ENCODE measurements at regions not wholly inside any gene's neighbourhood (a gene's known extent, or its start where the extent isn't known, plus 50 kb on each side); places are given as distances from the start of the nearest gene placed in this dataset.
"Not testable (repeated sequence)": the region's sequence is repeated elsewhere in the genome, so short reads cannot be mapped to it uniquely, and the experiment has no call there.

DNA sequence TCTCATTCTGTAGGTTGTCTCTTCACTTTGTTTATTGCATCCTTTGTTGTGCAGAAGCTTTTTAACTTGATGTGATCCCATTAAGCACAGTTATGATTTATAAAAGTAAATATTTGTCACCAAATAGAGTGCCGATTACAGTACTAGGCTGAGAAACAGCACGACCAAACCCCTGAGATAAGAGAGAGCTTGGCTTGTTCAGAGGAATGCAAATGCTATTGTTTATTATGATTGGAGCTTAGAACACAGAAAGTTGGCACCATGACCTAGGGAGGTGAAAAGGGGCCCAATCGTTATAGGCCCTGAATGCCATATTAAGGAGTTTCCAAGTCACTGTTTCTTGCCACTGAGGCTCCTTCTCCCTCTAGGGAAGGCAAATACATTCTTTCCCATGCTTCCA, 214.9 kb downstream of the KITLG start:
- Mint-ChIP-seq H3K4me1 (ENCODE audit: low read depth) (no peaks in the 10 kb centered on the region), H3K9me3 (peaks cover 1% of the 10 kb centered on the region), H3K27me3 (no peaks in the 10 kb centered on the region), H3K4me3 (no peak overlapping the region), H3K27ac (no peak overlapping the region), H3K36me3 (ENCODE audit: low read depth) (no peaks in the 10 kb centered on the region)
- intact Hi-C loops (cut with micrococcal nuclease): no loop called here

DNA sequence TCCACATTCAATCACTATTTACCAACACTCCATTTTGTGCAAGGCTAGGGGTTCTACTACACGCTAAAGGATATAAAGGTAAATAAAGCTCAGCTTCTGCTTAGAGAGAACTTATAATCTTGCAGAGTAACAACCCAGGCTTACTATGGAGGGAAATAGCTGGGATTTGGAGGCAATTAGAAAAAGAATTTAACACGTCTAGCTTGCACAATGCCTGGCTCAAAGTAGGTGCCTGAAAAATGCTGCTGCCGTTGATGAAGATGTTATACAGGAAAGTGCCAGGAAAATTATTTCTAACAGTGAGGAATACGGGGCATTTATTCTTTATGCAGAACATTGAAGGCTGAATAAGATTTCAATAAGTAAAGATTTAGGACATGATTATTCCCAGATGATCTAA, 214.2 kb downstream of the KITLG start:
- Mint-ChIP-seq H3K27me3 (no peaks in the 10 kb centered on the region), H3K4me1 (ENCODE audit: low read depth) (no peaks in the 10 kb centered on the region), H3K9me3 (no peaks in the 10 kb centered on the region)

DNA sequence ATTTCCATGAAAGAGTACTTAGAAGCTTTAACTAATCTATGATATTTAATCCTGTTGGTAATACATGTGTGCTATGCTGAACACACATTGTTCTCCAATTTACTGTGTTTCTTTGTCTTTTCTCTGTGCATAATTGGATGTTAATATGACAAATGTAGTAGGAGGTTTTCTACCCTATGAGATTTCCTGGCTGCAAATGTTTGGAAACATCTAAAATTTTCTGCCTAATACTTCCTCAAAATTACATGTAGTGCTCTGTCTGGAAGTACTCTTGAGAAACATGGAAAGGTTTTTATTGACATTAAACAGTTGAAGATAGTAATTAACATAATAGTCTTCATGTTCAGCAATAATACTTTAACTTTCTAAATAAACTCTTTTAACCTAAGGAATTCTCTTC, 213.0 kb downstream of the KITLG start:
- intact Hi-C loops (cut with micrococcal nuclease): no loop called here
- H3K4me3 Mint-ChIP-seq: no peak overlapping the region
- H3K36me3 Mint-ChIP-seq (ENCODE audit: low read depth): no peaks in the 10 kb centered on the region
- no peaks in the 10 kb centered on the region for H3K4me1 Mint-ChIP-seq (ENCODE audit: low read depth)
- H3K9me3 Mint-ChIP-seq: no peaks in the 10 kb centered on the region
- H3K27ac Mint-ChIP-seq: no peak overlapping the region
- H3K27me3 Mint-ChIP-seq: no peaks in the 10 kb centered on the region

More for the DNA sequence above, 214.2 kb downstream of the KITLG start:
- no peaks in the 10 kb centered on the region for H3K36me3 Mint-ChIP-seq (ENCODE audit: low read depth)
- intact Hi-C loops (cut with micrococcal nuclease): no loop called here
- no peak overlapping the region for H3K4me3 Mint-ChIP-seq
- H3K27ac Mint-ChIP-seq: no peak overlapping the region

DNA sequence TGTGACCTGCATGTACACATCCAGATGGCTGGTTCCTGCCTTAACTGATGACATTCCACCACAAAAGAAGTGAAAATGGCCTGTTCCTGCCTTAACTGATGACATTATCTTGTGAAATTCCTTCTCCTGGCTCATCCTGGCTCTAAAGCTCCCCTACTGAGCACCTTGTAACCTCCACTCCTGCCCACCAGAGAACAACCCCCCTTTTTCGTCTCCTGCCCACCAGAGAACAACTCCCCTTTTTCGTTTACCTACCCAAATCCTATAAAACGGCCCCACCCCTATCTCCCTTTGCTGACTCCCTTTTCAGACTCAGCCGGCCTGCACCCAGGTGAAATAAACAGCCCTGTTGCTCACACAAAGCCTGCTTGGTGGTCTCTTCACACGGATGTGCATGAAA, 212.2 kb downstream of the KITLG start:
- H3K4me3 Mint-ChIP-seq; H3K27me3 Mint-ChIP-seq; H3K4me1 Mint-ChIP-seq (ENCODE audit: low read depth); H3K27ac Mint-ChIP-seq; H3K36me3 Mint-ChIP-seq (ENCODE audit: low read depth); intact Hi-C loops (cut with micrococcal nuclease); H3K9me3 Mint-ChIP-seq: not testable (repeated sequence)

DNA sequence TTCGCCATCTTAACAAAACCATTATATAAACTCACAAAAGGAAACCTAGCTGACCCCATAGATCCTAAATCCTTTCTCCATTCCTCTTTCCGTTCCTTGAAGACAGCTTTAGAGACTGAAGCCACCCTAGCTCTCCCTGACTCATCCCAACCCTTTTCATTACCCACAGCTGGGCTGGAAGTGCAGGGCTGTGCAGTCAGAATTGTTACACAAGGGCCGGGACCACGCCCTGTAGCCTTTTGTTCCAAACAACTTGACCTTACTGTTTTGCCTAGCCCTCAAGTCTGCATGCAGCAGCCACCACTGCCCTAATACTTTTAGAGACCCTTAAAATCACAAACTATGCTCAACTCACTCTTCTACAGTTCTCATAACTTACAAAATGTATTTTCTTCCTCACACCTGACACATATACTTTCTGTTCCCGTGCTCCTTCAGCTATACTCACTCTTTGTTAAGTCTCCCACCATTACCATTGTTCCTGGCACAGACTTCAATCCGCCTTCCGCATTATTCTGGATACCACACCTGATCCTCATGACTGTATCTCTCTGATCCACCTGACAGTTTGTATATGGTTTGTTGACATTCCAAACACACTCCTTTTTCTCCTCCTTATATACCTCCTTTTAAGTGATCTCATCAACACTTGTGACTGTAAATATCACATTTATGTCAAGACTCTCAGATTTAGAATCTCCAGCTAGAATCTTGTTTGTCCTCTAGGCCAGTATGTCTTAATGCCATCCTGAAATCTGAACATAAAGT, 208.7 kb downstream of the KITLG start:
- Mint-ChIP-seq H3K27ac (no peak overlapping the region), H3K4me3 (no peak overlapping the region), H3K4me1 (ENCODE audit: low read depth) (no peaks in the 10 kb centered on the region), H3K27me3 (no peaks in the 10 kb centered on the region), H3K36me3 (ENCODE audit: low read depth) (no peaks in the 10 kb centered on the region), H3K9me3 (no peaks in the 10 kb centered on the region)
- intact Hi-C loops (cut with micrococcal nuclease): no loop called here

DNA sequence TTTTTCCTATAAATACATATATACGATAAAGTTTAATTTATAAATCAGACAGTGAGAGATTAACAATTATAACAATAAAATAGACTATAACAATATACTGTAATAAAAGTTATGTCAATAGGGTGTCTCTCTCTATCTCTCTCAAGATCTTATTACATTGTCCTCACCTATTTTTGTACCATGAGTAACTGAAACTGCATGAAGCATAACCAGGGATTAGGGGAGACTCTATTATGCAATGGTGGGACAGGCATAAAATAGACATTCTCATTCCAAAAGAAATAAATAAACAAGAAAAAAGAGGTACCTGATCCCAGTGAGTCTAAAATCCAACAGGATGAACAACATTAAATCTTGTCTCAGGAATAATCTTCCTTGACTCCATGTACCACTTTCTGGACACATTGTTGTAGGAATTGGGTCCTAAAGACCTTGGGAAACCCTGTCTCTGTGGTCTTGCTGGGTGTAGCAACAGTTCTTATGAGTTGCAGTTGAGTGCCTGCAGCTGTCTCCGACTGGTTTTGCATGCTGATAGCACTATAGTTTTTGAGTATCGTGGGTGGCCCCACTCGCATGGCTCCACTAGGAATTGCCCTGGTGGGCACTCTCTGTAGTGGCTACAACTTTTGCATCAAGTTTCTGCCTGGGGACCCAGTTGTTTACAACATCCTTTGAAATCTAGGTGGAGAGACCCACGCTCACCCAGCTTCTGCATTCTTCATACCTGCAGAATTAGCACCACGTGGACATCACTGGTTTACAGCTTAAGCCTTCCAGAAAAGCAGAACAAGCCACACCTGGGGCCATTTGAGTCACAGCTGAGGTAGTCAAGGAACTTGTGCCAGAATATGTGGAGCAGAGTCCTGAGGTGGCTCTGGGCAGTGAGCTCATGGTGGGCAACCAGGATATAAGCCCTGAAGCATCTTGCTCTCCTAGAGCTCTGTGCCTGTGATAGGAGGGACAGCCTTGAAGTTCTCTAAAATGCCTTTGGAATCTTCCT, 204.7 kb downstream of the KITLG start:
- H3K27ac Mint-ChIP-seq: no peak overlapping the region

DNA sequence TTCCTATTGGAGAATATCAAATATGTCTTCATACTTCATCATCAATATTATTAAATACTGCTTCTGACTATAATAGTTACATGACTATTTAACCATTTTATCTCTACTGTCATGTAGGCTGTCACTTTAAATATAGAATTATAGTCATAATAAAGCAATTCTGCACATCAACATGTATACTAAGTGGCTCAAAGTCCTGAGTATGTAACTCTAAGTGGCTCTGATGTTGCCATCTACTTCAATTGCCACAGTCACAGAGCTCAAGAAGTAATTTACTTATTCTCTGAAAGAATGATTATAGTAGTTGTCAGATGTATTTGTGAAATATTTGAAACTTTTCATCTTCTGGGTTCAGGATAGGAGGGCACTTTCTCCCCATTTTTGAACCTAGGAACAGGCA, 202.3 kb downstream of the KITLG start:
- H3K4me1 Mint-ChIP-seq (ENCODE audit: low read depth): peaks cover 12% of the 10 kb centered on the region
- intact Hi-C loops (cut with micrococcal nuclease): no loop called here
- H3K9me3 Mint-ChIP-seq: no peaks in the 10 kb centered on the region
- no peaks in the 10 kb centered on the region for H3K36me3 Mint-ChIP-seq (ENCODE audit: low read depth)
- no peak overlapping the region for H3K27ac Mint-ChIP-seq
- no peak overlapping the region for H3K4me3 Mint-ChIP-seq
- H3K27me3 Mint-ChIP-seq: no peaks in the 10 kb centered on the region

More for the DNA sequence above, 204.7 kb downstream of the KITLG start:
- Mint-ChIP-seq H3K4me3 (no peak overlapping the region), H3K36me3 (ENCODE audit: low read depth) (no peaks in the 10 kb centered on the region), H3K27me3 (no peaks in the 10 kb centered on the region), H3K9me3 (no peaks in the 10 kb centered on the region), H3K4me1 (ENCODE audit: low read depth) (no peaks in the 10 kb centered on the region)
- intact Hi-C loops (cut with micrococcal nuclease): no loop called here

DNA sequence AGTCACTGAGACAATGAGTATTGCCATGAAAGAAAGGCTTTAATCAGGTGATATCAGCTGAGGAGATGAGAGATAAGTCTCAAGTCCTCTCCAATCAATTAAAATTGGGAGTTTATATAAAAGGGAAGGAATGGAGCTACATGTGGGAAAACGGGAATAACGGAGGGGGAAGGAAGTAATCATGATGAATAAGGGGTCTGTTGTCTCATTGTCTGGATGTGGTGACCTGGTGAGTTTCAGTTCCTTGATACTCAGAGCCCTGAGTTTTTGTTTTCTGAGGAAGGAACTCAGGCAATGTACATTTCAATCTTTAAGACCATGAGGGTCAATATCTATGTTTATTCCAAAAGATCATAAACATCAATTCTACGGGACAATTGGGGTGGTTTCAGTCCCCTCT, 198.8 kb downstream of the KITLG start:
- no peak overlapping the region for H3K27ac Mint-ChIP-seq
- no peaks in the 10 kb centered on the region for H3K27me3 Mint-ChIP-seq
- H3K4me3 Mint-ChIP-seq: no peak overlapping the region
- H3K36me3 Mint-ChIP-seq (ENCODE audit: low read depth): no peaks in the 10 kb centered on the region
- intact Hi-C loops (cut with micrococcal nuclease): no loop called here
- H3K9me3 Mint-ChIP-seq: no peaks in the 10 kb centered on the region
- peaks cover 18% of the 10 kb centered on the region for H3K4me1 Mint-ChIP-seq (ENCODE audit: low read depth)

DNA sequence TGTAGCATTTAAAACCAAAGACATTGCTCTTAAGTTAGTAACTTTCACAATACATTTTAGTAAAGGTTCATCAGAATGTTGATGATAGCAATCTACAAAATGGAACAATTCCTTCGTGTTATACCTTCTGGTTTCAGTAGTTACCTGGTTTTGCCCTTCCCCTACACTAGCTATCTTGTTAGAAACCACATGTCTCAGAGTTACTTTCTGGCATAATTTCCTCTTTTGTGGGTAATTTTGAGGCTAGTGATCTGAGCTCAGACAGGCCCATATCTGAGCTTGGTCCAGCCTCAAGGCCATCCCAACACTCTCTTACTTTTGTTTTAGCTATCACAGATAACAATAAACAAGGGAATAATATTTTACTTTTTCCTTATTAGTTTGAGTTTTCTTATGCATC, 196.9 kb downstream of the KITLG start:
- H3K36me3 Mint-ChIP-seq (ENCODE audit: low read depth): no peaks in the 10 kb centered on the region
- no peak overlapping the region for H3K4me3 Mint-ChIP-seq
- intact Hi-C loops (cut with micrococcal nuclease): no loop called here
- H3K27ac Mint-ChIP-seq: no peak overlapping the region
- peaks cover 4% of the 10 kb centered on the region for H3K9me3 Mint-ChIP-seq
- H3K27me3 Mint-ChIP-seq: no peaks in the 10 kb centered on the region
- H3K4me1 Mint-ChIP-seq (ENCODE audit: low read depth): peaks cover 22% of the 10 kb centered on the region

DNA sequence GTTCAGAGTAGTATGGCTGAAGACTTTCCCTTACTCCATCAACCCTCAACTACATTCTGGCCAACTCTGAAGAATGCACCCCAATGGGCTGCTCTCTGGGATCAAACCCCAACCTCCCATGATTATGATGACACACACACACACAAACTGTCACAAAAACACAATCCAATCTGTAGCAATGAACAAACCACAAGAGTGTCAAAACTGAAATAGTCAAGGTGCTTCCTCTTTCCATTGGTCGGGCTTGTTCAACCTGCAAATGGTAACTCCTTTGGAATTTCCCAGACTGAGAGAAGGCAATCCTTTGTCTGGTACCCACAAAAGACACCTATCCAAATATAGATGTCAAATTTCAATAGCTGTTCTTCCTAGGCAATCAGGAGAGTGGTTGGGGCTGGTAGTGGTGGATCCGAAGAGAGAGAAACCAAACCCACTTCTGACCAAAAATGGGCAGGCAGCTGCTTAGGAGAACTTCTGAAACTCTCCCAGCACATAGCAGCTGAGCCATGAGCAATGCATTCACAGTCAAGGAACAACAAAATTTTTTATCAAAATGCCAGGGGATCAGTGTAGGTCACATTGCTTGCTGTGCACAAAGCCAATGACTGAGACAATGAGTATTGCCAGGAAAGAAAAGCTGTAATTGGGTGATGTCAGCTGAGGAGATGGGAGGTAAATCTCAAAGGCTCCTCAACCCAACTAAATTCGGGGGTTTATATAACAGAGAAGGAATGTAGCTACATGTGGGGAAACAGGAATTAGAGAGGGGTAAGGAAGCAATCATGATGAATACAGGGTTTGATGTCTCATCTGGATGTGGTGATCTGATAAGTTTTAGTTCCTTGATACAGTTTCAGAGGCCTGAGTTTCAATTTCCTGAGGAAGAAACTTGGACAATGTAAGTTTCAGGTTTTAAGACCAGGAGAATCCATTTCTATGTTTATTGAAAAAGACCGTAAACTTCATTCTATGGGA, 191.4 kb downstream of the KITLG start:
- intact Hi-C loops (cut with micrococcal nuclease): loop anchor here (5.0 kb wide), 1 partner anchor 37 kb away; no protein-coding TSS in a partner anchor
- Mint-ChIP-seq H3K36me3 (ENCODE audit: low read depth) (no peaks in the 10 kb centered on the region), H3K9me3 (peaks cover 9% of the 10 kb centered on the region), H3K4me1 (ENCODE audit: low read depth) (peaks cover 20% of the 10 kb centered on the region), H3K4me3 (no peak overlapping the region), H3K27ac (no peak overlapping the region), H3K27me3 (peaks cover 3% of the 10 kb centered on the region)

DNA sequence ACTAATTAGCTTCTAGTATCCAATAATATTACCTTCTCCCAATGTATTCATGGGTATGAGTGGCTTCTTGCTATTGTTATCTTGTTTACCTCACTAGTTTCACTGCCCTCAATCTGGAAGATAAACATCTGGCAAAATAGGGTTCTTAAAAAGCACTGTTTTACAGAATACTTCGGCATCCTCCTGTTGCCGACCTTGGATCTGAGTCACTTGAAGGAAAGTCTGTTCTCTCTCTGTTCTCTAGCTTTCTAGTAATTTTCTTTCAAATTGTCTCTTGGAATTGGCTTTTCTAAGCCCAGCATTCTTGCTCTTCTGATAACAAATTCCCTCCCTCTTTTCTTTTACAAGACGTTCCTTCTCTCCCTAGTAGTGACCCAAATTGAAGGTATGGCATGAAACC, 189.5 kb downstream of the KITLG start:
- Mint-ChIP-seq H3K4me1 (ENCODE audit: low read depth) (peaks cover 20% of the 10 kb centered on the region), H3K4me3 (no peak overlapping the region), H3K27me3 (peaks cover 3% of the 10 kb centered on the region), H3K9me3 (peaks cover 9% of the 10 kb centered on the region), H3K27ac (no peak overlapping the region), H3K36me3 (ENCODE audit: low read depth) (no peaks in the 10 kb centered on the region)
- intact Hi-C loops (cut with micrococcal nuclease): loop anchor here (10.0 kb wide), 1 partner anchor 236 kb away; no protein-coding TSS in a partner anchor

DNA sequence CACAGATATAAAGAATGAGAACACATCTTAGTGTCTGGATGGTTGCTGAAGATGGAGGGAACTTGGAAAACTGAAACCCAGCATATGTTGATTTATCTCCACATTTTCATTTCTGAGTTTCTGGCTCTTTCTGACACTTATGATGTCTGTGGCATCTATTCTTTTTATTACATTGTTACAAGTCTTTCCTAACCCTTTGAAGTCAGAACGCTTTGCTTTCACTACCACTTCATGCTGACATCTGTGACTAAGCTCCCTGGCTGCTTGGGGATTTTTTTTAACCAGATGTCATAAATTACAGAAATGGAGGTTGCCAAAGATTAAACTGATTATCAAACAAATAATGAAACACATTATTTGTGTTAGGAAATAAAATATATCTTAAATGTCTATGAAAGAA, 188.7 kb downstream of the KITLG start:
- Mint-ChIP-seq H3K36me3 (ENCODE audit: low read depth) (no peaks in the 10 kb centered on the region), H3K27me3 (peaks cover 3% of the 10 kb centered on the region), H3K9me3 (peaks cover 9% of the 10 kb centered on the region), H3K27ac (no peak overlapping the region), H3K4me1 (ENCODE audit: low read depth) (peaks cover 20% of the 10 kb centered on the region), H3K4me3 (no peak overlapping the region)
- intact Hi-C loops (cut with micrococcal nuclease): loop anchor here (10.0 kb wide), 1 partner anchor 237 kb away; no protein-coding TSS in a partner anchor

DNA sequence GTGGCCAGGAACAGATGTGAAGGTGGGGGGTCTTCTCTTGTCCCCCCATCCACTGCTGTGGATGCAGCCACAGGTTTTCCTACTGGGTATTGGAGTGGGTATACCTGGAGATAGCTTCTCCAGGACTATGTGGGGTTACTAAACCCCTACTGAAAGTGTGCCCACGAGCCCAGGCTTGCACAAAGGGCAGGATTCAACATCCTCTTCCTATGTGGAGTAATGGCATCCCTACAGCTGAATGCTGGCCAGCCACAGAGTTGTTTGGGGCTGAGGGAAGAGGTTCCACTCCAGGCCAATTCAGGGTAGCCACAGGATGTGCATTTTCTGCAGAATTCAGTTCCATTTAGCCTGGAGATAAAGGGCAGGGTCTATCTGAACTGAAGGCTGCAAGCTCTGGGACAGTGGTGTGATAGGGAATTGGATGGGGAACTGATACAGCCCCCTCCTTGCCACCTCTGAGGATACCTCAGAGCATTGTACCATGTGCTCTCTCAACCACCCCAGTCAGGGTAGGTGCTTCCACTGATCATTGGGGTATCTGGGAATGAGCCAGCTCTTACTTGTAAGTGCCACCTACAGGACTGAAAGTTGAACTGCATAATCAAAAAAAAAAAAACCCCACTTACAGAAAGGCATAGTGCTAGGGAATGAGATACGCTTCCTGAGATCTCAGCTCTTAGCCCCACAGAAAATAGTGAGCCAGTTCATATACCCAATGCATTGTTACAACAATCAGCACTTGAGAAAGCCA, 187.1 kb downstream of the KITLG start:
- H3K9me3 Mint-ChIP-seq: peaks cover 7% of the 10 kb centered on the region
- peaks cover 3% of the 10 kb centered on the region for H3K27me3 Mint-ChIP-seq
- H3K27ac Mint-ChIP-seq: no peak overlapping the region
- no peak overlapping the region for H3K4me3 Mint-ChIP-seq
- H3K4me1 Mint-ChIP-seq (ENCODE audit: low read depth): peaks cover 18% of the 10 kb centered on the region
- H3K36me3 Mint-ChIP-seq (ENCODE audit: low read depth): no peaks in the 10 kb centered on the region
- intact Hi-C loops (cut with micrococcal nuclease): loop anchor here (10.0 kb wide), 1 partner anchor 238 kb away; no protein-coding TSS in a partner anchor
